ENCODE measurements at regions not wholly inside any gene's neighbourhood (a gene's known extent, or its start where the extent isn't known, plus 50 kb on each side); places are given as distances from the start of the nearest gene placed in this dataset.
"Not testable (repeated sequence)": the region's sequence is repeated elsewhere in the genome, so short reads cannot be mapped to it uniquely, and the experiment has no call there.

- H3K9ac ChIP-seq (ENCODE audit: low read length); H3K27ac ChIP-seq (ENCODE audit: low read depth, low read length); H3K4me3 ChIP-seq (replicated peaks in 1 of 2; ENCODE audit: low read depth in 1 of 2, low read length in 2 of 2); H3K27me3 ChIP-seq (ENCODE audit: insufficient read depth, low read length); CTCF ChIA-PET; RAD21 ChIA-PET (ENCODE audit: low non-redundant PET in 1 of 2, low total read pairs in 2 of 2, uncharacterized antibody in 2 of 2, unreplicated experiment in 2 of 2); H2AFZ ChIP-seq (ENCODE audit: low read depth, low read length, poor library complexity, severe bottlenecking); intact Hi-C loops (cut with micrococcal nuclease); H3K36me3 ChIP-seq (ENCODE audit: control insufficient read depth in 1 of 2, insufficient read depth in 2 of 2, low read length in 2 of 2); DNase-seq (ENCODE audit: low read depth, low spot score); BruUV-seq (replicated peaks); H3K79me2 ChIP-seq (ENCODE audit: insufficient read depth, low read length); H3K9me3 ChIP-seq (ENCODE audit: control insufficient read depth in 1 of 2, insufficient read depth in 1 of 2, low read depth in 1 of 2, low read length in 2 of 2); ATAC-seq; H3K4me2 ChIP-seq (ENCODE audit: low read length); H3K4me1 ChIP-seq (ENCODE audit: control insufficient read depth in 1 of 2, insufficient read depth in 2 of 2, low read length in 2 of 2); H4K20me1 ChIP-seq (ENCODE audit: insufficient read depth); H3K9me2 ChIP-seq (ENCODE audit: insufficient read depth); POLR2A ChIA-PET: not testable (repeated sequence)
Observed at GRCh38 chr3:20464237-20464636, 278.2 kb upstream of the SGO1 start.

DNA sequence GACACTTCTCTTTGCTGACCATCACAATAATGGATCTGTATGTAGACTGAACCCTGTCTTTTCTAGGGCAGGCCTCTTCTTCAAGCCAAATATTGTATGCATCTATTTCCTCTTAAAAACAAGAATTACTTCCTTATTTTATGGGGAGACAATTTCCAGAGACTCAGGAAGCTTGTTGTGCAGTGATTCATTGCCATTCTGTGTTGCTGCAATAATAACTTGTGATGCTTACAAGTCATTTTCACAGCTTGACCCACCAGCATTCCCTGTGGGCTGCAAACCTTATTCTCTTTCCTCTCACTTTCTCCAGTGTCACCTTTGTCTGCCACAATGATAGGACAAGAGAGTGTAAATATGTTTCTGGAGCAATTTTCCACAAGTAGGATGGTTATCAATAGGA lies 276.7 kb upstream of the SGO1 start:
- Histone ChIP-seq H3K9me2 (ENCODE audit: insufficient read depth) (no peaks in the 10 kb centered on the region), H3K27ac (ENCODE audit: low read depth, low read length) (no peak overlapping the region), H3K4me1 (ENCODE audit: control insufficient read depth in 1 of 2, insufficient read depth in 2 of 2, low read length in 2 of 2) (no peaks in the 10 kb centered on the region), H3K36me3 (ENCODE audit: control insufficient read depth in 1 of 2, insufficient read depth in 2 of 2, low read length in 2 of 2) (no peaks in the 10 kb centered on the region), H3K9me3 (ENCODE audit: control insufficient read depth in 1 of 2, insufficient read depth in 1 of 2, low read depth in 1 of 2, low read length in 2 of 2) (no peaks in the 10 kb centered on the region), H3K9ac (ENCODE audit: low read length) (no peak overlapping the region), H4K20me1 (ENCODE audit: insufficient read depth) (no peaks in the 10 kb centered on the region), H3K4me2 (ENCODE audit: low read length) (no peak overlapping the region), H3K4me3 (replicated peaks in 1 of 2; ENCODE audit: low read depth in 1 of 2, low read length in 2 of 2) (no peak overlapping the region), H2AFZ (ENCODE audit: low read depth, low read length, poor library complexity, severe bottlenecking) (no peak overlapping the region), H3K27me3 (ENCODE audit: insufficient read depth, low read length) (no peaks in the 10 kb centered on the region), H3K79me2 (ENCODE audit: insufficient read depth, low read length) (no peaks in the 10 kb centered on the region)
- ATAC-seq = no peak
- POLR2A ChIA-PET = no interaction called here
- RAD21 ChIA-PET (ENCODE audit: low non-redundant PET in 1 of 2, low total read pairs in 2 of 2, uncharacterized antibody in 2 of 2, unreplicated experiment in 2 of 2) = no interaction called here
- TF ChIP-seq CEBPB (IDR thresholded peaks at IDR 0.05; ENCODE audit: low read depth) = no peak
- TF ChIP-seq EGR1 (IDR thresholded peaks at IDR 0.05; ENCODE audit: low read depth) = no peak
- no peak for TF ChIP-seq ZBTB33 (IDR thresholded peaks at IDR 0.05; ENCODE audit: extremely low read depth, insufficient replicate concordance, low read length)
- TF ChIP-seq RAD21 (IDR thresholded peaks at IDR 0.05; ENCODE audit: low read depth) = no peak
- TF ChIP-seq, protein P1, sequence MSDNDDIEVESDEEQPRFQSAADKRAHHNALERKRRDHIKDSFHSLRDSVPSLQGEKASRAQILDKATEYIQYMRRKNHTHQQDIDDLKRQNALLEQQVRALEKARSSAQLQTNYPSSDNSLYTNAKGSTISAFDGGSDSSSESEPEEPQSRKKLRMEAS (IDR thresholded peaks at IDR 0.05) = no peak
- TF ChIP-seq POLR2A (IDR thresholded peaks at IDR 0.05; ENCODE audit: borderline replicate concordance, extremely low read depth, insufficient read depth, insufficient read length) = no peak
- TF ChIP-seq TCF7L2 (IDR thresholded peaks at IDR 0.05; ENCODE audit: borderline replicate concordance, extremely low read depth, insufficient read depth, insufficient read length) = no peak
- no peak for TF ChIP-seq FOSL1 (IDR thresholded peaks at IDR 0.05; ENCODE audit: low read depth)
- TF ChIP-seq CBX3 (IDR thresholded peaks at IDR 0.05; ENCODE audit: low read depth) = no peak
- TF ChIP-seq SP1 (IDR thresholded peaks at IDR 0.05; ENCODE audit: low read depth) = no peak
- TF ChIP-seq SIN3A (IDR thresholded peaks at IDR 0.05; ENCODE audit: low read depth) = no peak
- no peak for TF ChIP-seq ZFX (IDR thresholded peaks at IDR 0.05)
- no peak for TF ChIP-seq SRF (IDR thresholded peaks at IDR 0.05; ENCODE audit: low read depth)
- TF ChIP-seq POLR2AphosphoS5 (IDR thresholded peaks at IDR 0.05; ENCODE audit: low read depth, low read length) = no peak
- no peak for TF ChIP-seq ZNF274 (IDR thresholded peaks at IDR 0.05; ENCODE audit: low read depth, low read length)
- TF ChIP-seq ATF3 (IDR thresholded peaks at IDR 0.05) = no peak
- no peak for TF ChIP-seq JUND (IDR thresholded peaks at IDR 0.05)
- CTCF ChIA-PET = no interaction called here
- intact Hi-C loops (cut with micrococcal nuclease) = no loop called here
- BruUV-seq (replicated peaks) = no TSS peak
- no peak for DNase-seq (ENCODE audit: low read depth, low spot score)

Measured in HCT116 (cell line).